ENCODE measurements at regions not wholly inside any gene's neighbourhood (a gene's known extent, or its start where the extent isn't known, plus 50 kb on each side); places are given as distances from the start of the nearest gene placed in this dataset.

DNA sequence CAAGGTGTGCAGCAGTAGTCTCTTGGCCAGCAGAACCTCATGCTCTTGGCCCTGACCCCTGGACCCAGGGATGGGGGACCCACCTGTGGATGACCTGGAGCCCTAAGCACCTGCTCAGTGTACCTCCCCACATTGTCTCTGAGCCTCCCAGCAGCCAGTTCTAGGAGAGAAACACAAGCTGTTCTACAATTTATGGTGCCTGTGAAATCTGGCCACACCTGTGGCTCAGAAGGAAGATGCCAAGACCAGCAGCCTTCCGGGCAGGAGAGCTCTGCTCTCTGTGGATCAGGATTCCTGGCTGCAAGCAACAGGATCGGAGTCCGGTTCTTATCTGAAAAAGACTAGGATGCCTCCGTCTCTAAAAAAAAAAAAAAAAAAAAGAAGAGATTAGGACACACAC, 103.6 kb upstream of the ANO1 start:
- DNase-seq (ENCODE audit: low spot score): no peak

DNA sequence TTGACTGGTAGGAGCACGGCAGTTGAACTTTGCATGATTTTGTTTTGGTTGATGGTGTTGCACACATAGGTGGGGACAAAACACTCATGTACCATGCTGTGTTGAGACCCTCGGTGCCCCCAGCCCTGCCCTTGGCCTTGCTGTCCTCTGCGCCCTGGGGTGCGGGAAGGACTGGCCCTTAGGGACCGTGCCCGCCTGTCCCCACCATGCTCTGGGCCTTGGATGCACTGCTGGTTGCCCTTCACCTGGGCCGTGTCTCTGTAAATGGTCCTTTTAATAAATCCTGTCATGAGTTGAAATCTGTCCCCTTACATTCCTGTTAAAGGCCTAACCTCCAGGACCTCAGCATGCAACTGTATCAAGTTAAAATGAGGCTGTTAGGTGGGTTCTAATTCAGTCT, 102.3 kb upstream of the ANO1 start:
- DNase-seq (ENCODE audit: low spot score): no peak

DNA sequence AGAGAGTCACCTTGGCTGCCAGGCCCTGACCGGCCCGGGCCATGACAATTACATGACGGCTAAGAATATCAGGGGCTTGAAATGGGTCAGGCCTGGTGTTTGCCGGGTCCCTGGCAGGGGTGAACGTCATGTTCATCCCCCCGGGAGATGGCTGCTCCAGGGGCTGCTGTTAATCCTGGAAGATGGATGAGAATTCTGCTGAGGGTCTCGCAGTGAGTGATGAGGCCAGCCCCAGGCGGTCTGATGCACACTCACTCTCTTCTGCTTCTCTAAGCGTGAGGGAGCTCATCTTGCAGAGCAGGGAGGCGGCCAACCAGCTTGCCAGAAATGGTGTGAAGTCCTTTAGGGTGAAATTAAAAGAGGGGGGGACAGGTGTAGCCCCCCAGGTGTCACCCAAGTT, 101.3 kb upstream of the ANO1 start:
- DNase-seq (ENCODE audit: low spot score): no peak

DNA sequence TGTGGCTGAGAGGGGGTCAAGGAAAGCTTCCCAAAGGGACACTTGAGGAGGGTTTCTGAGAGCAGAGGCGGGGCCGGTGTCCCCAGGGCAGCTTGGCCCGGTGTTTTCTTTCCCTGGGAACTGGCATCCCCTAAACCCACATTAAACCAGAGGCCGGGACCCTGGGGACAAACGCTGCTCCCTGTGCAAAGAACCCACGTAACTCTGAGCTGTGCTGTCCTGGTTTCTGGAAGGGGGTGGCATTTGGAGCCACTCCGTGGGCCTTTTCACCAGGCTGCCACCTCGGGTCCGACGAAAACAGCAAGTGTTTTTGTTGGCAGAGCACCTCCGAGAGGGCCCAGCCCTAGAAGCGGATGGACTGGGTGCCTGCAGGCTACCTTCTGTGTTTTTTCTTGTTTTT, 100.2 kb upstream of the ANO1 start:
- no peak for DNase-seq (ENCODE audit: low spot score)

DNA sequence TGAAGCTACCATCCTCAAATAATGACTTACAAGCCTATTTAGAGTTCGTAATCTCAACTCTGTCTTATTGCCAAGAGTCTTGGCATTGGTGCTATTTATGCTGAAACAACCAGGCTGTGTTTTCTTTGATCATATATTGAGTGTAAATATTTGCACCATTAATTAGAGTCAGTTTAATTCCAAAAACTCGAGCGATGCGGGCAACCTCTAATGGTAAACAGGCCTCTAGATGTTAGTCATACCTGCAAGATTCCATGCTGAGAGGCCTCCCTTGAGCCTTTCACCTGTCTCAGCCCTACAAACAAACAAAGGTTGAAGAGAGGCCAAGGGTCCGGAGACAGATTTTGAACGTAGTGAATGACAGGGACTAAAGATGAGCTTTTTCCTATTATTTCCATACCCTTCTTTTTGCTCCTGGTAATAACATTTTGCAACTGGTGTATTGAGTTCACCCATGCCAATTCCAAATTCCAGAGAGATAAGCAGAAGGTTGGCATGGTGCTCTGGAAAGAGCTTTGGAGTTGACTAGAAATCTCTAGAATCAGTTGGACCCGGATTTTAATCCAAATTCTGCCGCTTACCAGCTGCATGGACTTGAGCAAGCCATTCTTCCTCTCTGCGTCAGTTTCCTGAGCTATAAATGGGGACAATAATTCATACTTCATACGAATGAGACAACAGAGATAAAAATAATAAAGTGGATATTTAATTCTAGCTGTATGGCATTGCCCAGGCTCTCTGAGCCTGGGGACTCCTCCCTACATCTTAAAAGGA, 99.1 kb upstream of the ANO1 start:
- DNase-seq (ENCODE audit: low spot score): no peak

DNA sequence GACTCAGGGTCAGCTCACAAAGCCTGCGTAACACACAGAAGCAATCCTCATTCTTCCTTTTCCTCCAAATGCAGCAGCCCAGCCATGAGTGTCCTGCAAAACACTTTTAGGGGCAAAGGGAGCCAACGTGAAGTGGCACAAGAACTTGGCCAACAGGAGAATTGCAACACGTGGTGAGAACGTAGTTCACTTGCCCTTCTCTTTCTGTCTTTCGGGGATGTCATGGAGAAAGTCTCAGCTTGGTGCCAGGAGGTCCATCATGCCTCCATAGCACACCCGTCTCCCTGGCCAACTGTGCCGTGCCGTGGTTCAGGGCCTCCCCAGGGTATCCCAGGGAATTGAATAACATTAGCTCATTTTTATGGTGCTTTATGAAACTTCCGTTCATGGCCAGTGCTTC, 98.5 kb upstream of the ANO1 start:
- DNase-seq (ENCODE audit: low spot score): no peak

DNA sequence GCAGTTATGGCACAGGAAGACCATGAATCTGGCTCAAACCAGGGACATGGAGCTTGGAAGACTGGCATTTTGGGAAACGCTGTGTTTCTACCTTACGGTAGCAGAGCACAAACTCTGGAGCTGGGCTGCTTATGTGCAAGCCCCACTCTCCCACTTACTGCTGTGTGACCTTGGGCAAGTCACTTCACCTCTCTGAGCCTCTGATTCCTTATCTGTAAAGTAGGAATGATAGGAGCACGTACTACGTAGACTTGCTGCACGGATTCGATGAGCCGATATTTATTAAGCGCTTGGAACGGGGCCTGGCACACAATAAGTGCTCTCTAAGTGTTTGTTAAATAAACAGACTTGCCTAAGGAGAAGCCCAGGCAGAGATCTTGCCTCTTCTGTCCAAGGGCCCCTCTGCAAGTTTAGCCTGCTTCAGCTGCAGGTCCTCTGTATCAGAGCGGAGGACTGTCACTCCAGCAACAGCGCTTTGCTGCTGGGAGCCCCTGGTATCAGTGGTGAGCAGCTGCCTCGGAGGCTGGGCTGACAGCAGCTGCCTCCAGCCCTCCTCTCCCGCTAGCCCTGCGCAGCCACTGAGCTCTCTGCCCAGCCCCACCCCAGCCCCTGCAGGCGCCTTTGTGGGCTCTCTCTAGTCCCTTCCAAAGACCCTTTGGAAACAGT, 96.9 kb upstream of the ANO1 start:
- no peak for DNase-seq (ENCODE audit: low spot score)

DNA sequence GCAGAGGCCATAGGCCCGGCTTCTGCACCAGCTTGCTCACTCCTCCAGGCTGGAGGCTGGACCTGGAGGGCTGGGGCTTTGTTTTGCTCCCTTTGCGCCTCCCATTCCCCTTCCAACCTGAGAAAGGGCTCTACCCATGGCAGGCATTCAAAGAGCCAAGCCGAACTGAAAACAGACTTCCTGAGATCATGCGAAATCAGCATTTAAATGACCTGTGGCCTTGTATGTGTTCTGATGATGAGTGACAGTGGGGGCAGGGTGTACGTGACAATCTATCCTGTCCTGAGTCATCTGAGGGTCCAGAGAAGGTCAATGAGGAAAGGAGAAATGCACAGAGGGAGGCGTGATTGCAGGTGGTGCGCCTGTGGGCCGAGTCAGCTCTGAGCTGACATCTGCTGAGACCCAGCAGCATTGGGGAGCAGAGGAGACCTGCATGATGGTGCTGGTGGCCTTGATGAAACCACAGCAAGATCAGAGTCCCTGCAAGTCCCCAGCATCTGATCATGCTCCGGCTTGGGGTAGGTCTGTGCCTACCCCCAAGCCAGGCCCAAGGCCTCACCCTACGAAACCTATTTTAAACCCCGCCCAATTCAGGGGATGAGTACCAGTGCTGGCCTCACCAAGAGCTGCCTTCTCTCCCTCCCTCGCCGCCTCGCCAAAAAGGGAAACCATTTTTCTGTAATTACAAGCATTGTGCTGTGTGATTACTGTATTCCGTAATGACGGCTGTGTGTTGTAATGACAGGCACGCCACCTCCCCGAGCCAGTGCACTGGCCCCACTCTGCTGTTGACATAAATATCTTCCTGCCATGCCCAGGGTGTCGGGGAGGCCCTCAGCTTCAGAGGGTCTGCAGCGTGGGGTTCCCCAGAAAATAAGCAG, 95.2 kb upstream of the ANO1 start:
- no peak for DNase-seq (ENCODE audit: low spot score)

DNA sequence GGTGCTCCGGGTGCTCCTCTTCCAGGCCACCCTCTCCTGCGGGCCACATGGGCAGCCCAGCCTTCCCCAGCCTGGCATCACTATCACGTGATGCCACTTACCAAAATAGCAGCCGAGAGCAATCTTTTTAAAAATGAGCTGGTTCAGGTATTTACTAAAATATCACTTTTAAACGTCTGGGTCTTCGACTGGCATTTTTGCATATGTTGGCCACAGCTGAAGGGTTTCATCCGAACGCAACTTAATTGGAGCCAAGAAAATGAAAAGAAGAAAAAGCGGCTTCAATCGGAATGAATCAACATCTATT, 94.6 kb upstream of the ANO1 start:
- DNase-seq (ENCODE audit: low spot score): no peak

DNA sequence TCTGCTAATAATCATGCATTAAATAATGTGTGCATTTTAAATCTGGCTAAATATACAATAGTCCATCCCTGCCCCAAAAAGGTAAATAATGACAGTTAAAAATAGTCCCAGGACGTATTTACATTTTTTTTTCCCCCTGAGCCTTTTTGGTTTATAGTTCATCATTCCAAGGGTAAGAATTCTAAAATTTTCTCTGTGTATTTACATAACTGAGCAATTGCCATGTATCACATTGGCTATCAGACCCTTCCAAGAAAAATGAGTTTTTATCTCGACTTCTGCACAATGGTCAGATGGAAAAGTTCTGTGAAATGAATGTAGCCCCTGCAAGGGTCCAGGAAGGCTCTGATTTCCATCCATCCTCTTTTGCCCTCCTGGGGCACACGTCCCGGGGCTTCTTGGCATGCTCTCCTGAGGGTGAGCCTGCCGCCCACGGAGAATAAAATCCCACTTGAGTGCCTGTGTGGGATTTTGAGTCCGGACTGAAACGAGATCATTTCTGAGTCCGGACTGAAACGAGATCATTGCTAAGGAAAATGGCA, 94.1 kb upstream of the ANO1 start:
- no peak for DNase-seq (ENCODE audit: low spot score)

DNA sequence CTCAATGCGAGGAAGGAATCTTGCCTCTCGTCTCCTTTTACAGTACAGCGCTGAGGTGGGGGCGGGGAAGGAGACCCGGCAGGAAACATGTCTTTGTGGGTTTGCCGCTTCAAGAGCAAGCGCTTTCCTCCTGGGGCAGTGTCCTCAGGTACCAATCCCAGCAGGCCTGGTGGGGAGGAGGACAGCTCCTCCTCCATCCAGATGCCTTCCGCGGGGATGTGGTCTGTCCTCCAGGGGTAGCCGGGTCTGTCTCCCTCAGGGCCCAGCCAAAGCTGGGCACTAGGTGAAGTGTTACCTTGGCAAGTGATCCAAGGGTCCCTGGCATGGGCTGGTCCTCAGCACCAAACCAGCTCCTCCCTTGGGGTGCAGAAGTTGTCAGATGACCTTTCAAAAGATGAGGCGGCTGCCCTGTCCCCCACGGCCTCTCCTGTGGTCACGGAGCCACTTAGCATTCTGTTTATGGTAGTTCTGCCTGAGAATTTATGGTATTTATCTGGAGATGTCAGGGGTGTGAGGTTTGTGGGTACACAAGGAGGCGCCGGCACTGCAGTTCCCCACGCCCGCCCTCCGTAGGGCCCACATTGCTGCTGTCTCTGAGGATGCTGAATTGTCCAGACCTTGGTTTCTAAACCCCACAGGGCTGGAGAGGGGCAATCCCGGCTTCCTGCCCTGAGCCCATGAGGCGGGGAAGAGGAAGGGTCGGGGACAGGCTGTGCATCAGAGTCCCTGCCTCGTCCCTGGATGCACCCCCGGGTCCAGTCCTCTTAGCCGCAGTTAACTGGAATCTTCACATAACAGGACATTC, 93.5 kb upstream of the ANO1 start:
- no peak for DNase-seq (ENCODE audit: low spot score)

DNA sequence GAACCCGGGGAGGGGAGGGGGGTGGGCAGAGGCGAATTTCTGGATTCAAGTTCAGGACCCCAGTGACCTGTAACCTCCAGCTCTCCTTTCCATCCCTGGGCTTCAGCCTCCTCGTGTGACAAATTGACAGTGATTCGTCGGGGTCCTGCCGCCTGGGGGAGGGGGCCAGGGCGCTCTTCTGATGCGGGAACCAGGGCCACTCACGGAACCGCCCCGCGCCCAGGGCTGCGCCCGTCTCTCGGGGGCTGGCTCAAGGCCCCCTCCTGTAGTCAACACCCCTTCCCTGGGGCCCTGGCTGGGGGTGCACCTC, 92.8 kb upstream of the ANO1 start:
- no peak for DNase-seq (ENCODE audit: low spot score)

DNA sequence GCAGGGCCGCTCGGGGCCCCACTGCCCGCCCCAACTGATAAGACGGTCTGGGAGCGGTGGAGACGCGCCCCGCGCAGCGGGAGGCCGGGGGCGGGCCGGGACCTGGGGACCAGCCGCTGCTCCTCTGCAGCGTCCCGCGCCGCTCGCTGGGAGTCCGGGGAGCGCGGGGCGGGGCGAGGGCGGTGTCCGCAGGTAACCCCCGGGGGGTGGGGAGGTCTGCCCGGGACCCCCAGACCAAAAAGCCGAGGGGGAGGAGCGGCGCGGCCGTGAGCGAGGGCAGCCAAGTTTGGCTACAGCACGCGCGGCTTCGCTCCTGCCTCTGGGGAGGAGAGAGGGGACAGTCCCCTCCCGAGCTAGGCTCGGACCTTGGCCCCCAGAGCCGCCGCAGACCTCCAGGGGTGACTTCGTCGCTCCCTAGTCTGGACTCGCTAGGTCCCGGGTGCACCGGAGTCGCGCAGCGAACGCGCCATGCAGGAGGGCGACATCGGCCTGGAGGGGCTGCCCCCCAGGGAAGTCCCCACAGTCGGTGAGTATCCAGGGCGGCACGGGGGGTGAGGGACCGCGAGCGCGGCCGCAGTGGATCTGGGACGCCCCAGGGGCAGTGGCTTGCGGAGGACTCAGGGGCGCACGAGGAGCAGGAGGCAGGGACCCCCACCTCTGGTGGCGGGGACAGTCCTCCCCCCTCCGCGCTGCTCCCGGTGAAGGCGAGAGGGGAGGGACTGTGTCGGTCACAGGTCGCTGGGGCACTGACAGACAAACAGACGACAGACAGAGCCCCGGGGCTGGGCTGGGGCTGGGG, 92.3 kb upstream of the ANO1 start:
- no peak for DNase-seq (ENCODE audit: low spot score)

DNA sequence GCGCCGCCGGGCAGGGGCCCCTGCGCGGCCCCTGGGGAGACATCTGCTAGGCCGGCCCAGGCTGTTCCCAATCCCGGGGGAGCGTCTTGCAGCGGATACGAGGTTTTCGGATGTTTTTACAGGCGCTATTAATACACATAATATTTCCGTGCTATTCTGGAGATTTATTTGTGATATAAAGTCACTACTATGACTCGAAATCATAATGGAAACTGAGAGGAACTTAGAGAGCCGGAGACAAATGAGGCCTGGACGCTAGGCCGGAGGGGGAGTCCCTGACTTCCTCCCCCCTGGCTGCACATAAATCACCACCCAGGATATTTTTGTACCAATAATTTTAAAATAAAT, 91.7 kb upstream of the ANO1 start:
- no peak for DNase-seq (ENCODE audit: low spot score)

DNA sequence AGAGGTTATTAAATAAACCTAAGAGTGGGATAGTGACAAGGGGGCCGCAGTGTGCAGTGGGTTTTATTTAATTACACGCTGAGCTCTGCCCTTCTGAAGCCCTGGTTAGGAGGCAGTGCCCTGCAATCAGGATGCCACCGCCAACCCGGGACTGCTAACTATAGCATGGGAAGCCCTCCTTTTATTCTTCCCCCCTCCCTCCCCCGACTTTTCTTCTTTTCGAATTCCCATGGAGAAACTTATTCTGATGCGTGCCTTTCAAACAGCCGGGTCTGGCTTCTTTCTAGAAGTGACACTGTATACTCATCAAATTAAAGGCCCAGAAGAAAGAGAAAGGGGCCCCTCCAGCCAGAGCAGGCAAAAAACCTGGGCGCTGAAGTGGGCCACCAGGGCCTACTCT, 91.3 kb upstream of the ANO1 start:
- DNase-seq (ENCODE audit: low spot score): no peak

DNA sequence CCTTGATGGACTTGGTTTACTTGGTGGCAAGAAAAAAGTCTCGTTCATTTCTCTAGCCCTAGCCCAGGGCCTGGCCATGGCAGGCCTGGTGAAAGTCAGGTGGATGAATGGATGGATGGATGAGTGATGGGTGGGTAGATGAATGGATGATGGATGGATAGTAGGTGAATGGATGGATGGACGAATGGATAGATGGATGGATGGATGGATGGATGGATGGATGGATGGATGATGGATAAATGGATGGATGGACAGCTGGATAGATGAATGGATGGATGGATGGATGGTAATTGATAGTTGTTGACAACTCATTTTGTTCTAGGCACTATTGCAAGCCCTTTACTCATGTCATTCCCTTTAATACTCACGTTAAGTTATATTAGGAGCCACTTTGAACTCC, 86.1 kb upstream of the ANO1 start:
- no peak for DNase-seq (ENCODE audit: low spot score)

DNA sequence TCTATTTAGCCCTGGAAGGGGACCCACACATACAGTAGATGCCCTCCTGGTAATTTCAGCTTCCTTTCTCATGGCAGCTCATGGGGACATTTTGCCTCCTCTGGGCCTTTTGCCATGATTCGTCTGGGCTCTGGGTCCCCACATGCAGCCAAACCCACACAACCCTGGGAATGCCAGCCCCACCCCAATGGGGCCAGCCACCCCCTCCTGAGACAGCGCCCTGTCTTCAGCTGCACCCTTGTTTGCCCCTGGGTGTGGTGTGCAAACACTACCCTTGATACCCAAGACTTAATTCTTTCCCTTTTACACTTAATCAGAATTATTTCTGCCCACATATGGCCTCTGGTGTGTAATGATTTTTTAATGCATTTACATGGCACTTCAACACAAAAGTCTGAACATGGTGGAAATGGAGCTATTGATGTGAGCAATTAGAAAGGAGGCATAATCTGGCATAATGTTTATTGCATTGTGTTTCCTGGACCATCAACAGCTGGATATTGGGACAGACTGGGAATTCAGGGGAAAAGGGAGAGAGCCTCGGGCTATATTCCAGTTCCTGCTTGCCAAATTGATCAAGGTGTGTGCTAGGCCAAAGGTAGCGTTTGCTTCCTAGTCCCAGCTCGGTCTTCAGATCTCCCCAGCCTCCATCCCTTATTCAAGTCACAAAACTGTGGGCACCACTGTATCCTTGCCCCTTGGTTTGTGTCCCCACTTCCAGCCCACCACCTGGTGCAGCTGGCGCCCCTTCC, 85.0 kb upstream of the ANO1 start:
- no peak for DNase-seq (ENCODE audit: low spot score)

DNA sequence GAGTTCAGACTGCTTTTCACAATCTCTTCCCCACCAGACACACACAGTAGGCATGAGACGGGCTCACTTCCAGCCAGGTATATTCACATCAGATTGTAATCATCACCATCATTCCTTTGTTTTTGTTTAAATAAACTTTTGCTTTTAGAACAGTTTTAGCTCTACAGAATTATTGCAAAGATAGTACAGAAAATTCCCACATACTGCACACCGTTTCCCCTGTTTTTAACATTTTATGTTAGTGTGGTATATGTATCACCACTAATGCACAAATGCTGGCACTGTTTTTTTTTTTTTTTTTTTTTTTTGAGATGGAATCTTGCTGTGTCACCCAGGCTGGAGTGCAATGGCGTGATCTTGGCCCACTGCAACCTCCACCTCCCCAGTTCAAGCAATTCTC, 83.3 kb upstream of the ANO1 start:
- DNase-seq (ENCODE audit: low spot score): no peak

DNA sequence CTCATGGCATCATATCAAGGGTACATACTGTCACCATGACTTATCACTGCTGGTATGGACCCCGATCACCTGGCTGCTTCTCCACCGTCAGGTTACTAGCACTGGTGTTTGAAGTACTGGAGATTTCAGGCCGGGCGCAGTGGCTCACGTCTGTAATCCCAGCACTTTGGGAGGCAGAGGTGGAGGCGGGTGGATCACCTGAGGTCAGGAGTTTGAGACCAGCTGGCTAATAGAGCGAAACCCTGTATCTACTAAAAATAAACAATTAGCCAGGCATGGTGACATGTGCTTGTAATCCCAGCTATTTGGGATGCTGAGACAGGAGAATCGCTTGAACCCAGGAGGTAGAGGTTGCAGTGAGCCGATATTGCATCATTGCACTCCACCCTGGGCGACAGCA, 82.4 kb upstream of the ANO1 start:
- no peak for DNase-seq (ENCODE audit: low spot score)

DNA sequence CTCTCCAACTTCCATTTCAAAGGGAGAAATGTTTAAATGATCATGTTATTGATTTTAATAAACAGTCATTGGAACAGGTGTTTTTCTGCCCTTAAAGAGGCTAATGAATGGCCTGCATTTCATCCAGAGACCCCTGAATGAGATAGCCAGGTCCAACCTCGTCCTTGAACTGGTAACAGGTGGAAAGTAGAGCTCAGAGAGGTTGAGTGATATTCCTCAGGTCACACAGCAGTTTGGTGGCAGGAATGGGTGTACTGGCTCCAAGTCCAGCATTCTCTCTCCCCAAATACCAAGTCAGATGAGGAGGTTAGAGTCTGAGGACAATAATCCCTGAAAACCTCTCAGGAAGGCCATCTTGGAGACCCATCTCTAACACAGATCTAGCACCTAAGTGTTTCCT, 81.7 kb upstream of the ANO1 start:
- no peak for DNase-seq (ENCODE audit: low spot score)

DNA sequence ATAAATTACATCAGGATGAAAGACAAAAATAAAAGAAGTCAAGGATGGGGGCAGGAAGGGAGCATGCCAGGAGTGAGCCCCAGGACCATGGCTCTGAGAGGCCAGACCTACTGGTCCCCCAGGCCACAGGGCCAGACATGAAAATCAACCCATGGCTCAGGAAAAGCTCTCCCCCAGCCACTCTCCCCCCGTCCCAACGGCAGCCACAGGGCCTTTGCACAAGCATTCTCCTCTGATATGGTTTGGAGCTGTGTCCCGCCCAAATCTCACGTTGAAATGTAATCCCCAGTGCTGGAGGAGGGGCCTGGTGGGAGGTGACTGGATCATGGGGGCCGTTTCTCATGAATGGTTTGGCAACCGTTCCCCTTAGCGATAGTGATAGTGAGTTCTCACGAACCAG, 80.8 kb upstream of the ANO1 start:
- DNase-seq (ENCODE audit: low spot score): no peak

Data from germinal center (tissue), 1 donor.